Hematopoietic multipotent progenitor cell treated with erythropoietin and hydrocortisone succinate and interleukin-3 and kit ligand, for 8 days (in vitro differentiated cells): ENCODE measurements at regions not wholly inside any gene's neighbourhood (a gene's known extent, or its start where the extent isn't known, plus 50 kb on each side); places are given as distances from the start of the nearest gene placed in this dataset.

Experiments used
- DNase-seq: peaks from one replicate; pipeline ENCODE4 v3.0.0-alpha.2; 2015

GRCh38 chr6:113115196-113115595 lies 741.9 kb upstream of the MARCKS start:
- DNase-seq = no peak

GRCh38 chr6:113120224-113120581 lies 736.9 kb upstream of the MARCKS start:
- no peak for DNase-seq

GRCh38 chr6:113120582-113121285 lies 736.4 kb upstream of the MARCKS start:
- no peak for DNase-seq

- no peak for DNase-seq
Observed at GRCh38 chr6:113121571-113121970, 735.6 kb upstream of the MARCKS start.

DNA sequence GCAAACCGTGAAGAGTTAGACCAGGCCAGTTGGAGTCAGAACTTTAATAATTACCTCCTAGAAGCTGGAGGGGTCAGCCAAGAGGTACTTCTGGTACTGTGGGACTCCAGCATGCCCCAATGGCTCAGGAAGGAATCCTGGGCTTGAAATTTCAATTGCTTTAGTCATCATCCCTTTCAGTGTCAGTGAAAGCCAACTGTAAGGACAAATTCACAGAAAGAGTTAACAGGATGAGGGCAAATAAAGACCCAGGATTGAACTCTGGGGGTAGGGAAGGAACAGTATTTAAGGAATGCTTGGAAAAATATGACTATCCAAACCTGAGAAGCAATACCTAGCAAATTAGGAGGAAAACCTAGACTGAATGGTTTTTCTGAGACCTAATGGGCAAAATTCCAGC lies 735.1 kb upstream of the MARCKS start:
- no peak for DNase-seq

DNA sequence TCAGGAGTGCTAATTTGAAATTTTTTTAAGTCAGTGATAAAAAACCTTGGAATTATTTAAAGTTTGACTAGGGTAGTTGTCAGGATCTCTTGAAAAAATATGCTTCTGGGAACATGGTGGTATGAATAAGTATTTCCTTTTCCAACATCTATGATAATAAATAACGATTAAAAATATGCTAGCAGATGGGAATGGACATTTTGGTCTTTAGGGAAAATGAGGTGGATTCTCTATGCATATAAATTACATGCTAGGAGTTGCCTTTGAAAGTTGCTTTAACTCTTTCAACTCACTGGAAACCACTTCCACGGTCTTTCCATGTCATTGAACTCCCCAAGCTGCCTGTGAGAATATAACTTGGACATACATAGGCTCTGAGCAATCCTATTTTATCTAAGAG lies 731.5 kb upstream of the MARCKS start:
- DNase-seq = no peak

GRCh38 chr6:113127786-113128419 lies 729.2 kb upstream of the MARCKS start:
- DNase-seq = no peak

GRCh38 chr6:113128661-113129060 lies 728.5 kb upstream of the MARCKS start:
- no peak for DNase-seq

DNA sequence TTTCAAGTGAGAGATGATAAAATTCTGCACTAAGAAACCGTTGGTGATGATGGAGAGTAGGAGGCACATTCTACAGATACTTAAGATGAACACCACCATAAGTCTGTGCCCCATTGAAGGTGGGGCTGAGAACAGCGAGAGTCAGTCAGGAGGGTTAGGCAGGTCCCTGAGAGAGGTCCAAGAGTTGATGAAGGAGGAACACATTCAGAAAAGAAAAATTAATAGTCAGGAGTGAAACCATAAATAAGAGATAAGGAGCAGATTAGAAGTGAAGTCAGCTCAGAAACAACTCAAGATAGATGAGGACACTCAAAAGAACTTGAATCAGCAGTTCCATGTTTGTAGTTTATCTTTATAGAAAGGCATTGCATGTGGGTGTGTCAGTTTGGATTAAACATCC lies 727.2 kb upstream of the MARCKS start:
- DNase-seq = no peak

- DNase-seq = no peak
Observed at GRCh38 chr6:113137426-113137825, 719.7 kb upstream of the MARCKS start.

DNA sequence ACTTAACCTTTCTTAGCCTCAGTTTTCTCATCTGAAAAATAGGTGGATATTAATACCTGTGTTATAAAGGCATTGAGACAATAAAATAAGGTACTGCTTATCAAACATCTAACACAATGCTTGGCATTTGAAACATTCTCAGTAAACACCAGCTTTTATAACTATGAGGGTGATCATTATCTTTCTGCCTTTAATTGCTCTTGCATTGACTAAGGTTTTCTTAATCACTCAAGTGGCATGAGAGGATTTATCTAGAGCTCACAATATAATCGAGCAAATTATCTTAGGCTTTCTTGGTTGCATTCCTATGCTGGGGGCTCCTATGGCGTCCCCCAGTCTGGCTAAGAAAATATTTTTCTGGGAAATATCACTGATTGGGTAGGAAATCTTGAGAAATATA lies 716.4 kb upstream of the MARCKS start:
- no peak for DNase-seq

DNA sequence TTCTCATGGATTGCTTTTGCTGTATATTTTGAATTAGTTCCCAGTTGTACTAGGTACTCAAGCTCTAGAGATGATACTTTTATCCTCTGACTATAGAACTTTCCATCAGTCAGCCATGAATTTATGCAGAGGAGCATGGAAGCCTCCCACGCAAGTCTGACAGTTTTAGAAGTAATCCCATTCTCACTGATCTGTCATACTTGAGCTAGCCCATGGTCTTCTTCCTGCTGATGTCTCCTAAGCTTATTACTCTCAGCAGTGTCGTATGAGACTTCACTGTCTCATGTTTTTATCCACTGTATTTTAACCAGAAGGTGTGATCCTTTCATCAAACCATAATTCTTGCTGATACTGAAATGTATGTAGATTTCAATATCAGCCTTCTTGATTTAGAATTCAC lies 715.2 kb upstream of the MARCKS start:
- no peak for DNase-seq

DNA sequence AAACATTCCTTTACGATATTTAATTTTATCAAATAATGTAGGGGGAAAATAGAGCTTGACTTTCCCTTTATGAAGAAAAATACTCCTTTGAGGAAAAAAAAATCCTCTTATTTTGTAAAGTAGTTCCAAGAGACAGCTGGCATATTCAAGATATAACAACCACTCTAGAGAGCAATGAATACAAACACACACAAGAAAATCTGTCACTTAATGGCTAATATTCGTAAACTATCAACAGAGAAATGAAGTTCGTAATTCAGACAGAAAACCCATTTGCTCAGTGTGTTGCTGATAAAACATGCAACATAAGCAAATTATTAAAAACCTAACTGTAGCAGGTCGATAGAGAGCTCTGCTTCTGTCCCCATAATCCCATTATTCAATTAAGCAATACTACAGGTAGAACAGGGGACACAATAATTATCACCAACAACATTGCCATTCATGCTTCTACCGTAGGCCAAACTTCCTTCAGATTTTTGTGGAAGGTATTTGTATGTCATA lies 714.4 kb upstream of the MARCKS start:
- DNase-seq = no peak

DNA sequence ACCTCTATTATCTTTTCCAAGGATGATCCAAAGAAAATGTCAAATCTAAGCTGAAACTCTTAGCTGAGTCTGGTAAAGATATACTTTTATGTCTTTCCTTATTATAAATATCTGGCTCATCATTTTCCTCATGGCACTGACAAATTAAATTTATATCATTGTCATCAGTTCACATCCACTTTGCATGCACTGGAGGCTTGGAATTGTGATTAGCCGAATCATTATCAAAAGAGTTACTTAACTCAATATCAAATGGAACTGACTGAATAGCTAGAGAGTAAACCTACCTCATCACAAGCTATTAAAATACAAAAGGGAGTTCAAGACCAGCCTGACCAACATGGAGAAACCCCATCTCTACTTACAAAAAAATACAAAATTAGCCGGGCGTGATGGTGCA lies 713.9 kb upstream of the MARCKS start:
- DNase-seq = no peak

DNA sequence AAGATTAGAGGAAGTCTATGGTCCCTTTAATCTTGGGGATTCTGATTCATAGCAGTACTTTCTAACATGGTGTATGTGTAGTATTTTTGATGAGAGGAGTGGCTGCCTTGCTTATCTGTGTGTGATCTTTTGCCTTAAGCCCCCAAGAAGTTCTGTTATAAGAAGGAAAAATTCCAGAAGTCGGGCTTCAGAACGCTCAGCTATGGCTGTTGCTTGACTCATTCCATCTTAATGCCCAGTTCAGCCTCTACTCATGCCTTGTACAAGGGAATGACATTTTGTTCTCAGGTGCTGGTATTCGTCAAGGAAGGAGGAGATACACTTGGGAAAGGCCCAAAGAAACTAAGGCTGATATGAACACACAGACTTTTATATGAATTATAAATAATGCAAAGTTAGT lies 713.0 kb upstream of the MARCKS start:
- DNase-seq = no peak

DNA sequence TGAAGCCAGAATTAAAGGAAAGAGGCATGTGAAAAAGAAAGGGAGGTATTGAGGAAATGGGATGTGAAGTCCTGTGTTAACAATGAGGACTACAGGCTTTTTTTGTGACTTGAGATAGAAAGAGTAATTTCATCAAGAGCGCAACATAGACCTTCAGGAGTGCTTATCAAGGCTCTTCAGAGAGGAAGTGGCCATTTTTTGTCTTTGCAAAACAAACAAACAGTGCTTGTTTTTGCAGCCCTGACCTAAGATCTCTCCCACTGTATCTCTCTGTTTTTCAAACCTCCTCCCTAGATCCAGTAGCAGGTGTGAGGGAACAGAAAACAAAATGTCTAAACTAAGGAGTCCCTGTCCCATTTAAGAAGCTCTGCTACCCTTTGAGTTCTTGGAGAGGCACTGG lies 710.3 kb upstream of the MARCKS start:
- DNase-seq = no peak

DNA sequence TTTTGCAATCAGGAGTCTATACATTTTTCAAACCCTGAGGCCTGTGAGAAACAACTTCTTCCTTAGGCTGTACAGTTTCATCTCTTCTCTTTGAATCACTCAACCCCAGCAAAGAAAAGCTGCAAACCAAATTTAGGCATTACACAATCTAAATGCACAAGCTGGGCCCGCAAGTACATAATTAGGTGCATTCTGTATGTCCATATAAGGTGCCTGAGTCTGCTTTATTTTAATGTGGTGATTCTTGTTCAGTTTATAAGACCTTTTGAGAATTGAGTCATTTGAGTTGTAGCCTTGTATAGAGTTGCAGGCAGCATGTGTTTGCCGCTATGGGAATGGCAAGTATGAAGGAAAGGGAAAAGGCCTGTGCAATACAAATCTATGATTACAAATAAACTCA lies 709.6 kb upstream of the MARCKS start:
- no peak for DNase-seq

- no peak for DNase-seq
Observed at GRCh38 chr6:113148566-113148965, 708.6 kb upstream of the MARCKS start.

- no peak for DNase-seq
Observed at GRCh38 chr6:113149511-113149910, 707.6 kb upstream of the MARCKS start.

GRCh38 chr6:113160306-113161017 lies 696.7 kb upstream of the MARCKS start:
- DNase-seq = no peak

DNA sequence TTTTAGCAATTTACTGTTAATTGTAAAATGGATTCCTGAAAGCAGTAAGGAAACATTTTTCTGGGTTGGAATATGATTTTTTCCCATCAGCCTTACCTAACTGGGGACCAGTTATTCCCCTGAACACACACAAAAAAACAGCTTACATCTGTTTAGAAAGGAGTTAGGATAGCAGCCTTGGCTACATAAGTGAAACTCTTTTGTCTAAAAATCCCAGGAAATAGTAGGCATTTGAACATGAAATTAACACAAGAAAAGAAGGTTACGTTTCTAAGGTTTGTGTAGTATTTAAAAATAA lies 696.2 kb upstream of the MARCKS start:
- DNase-seq = no peak

GRCh38 chr6:113162739-113163138 lies 694.4 kb upstream of the MARCKS start:
- DNase-seq = no peak

- no peak for DNase-seq
Observed at GRCh38 chr6:113168057-113168456, 689.1 kb upstream of the MARCKS start.

DNA sequence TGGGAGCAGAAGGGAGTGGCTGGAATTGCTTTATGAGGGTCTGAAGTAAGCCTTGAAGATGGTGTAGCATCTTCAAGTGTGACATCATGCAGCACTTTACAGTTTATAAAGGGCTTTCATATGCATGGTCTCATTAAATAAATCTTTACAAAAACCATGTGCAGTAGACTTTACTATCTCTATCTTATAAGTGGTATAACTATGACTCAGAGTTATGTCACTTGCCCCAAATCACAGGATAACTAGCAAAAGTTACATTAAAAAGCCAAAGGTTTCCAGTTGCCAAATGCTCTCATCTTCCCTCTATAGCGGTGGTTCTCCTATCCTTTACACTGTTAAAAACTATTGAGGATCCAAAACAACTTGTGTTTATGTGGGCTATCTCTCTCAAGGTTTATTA lies 687.7 kb upstream of the MARCKS start:
- no peak for DNase-seq

GRCh38 chr6:113170454-113170853 lies 686.7 kb upstream of the MARCKS start:
- no peak for DNase-seq
